ENCODE measurements at regions not wholly inside any gene's neighbourhood (a gene's known extent, or its start where the extent isn't known, plus 50 kb on each side); places are given as distances from the start of the nearest gene placed in this dataset.

DNA sequence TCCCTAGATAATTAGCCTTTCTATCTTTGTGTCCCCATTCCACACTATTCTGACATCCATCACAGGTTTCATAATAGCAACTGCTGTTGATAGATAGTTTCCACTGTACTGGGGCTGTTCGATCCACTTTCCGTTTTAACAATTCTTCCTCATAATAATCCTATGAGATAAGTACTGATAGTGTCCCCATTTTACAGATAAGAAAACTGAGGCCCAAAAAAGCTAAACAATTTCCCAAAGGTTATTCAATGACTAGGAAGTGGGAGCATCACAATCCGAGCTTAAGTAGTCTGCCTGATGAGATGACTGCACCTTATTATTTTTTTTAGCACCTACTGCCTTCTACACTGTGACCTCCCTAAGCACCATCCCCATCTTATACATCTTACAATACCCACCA, 569.2 kb downstream of the STK39 start:
- Histone ChIP-seq H3K27me3 (ENCODE audit: insufficient read depth, low read depth, severe bottlenecking) (no peaks in the 10 kb centered on the region), H3K9me3 (ENCODE audit: severe bottlenecking) (no peaks in the 10 kb centered on the region), H3K36me3 (no peaks in the 10 kb centered on the region), H3K27ac (no peak overlapping the region), H3K4me3 (ENCODE audit: low read depth, low read length) (no peak overlapping the region)
- no peak for TF ChIP-seq CTCF (IDR thresholded peaks at IDR 0.05; ENCODE audit: low read depth, low read length)
- no peak for DNase-seq

GRCh38 chr2:167675906-167676305, 571.5 kb downstream of the STK39 start:
- DNase-seq = no peak
- Histone ChIP-seq H3K4me3 (ENCODE audit: low read depth, low read length) (no peak overlapping the region), H3K27me3 (ENCODE audit: insufficient read depth, low read depth, severe bottlenecking) (no peaks in the 10 kb centered on the region), H3K36me3 (no peaks in the 10 kb centered on the region), H3K27ac (no peak overlapping the region), H3K9me3 (ENCODE audit: severe bottlenecking) (no peaks in the 10 kb centered on the region)
- TF ChIP-seq CTCF (IDR thresholded peaks at IDR 0.05; ENCODE audit: low read depth, low read length) = no peak

- Histone ChIP-seq H3K9me3 (ENCODE audit: severe bottlenecking) (peaks cover 3% of the 10 kb centered on the region), H3K36me3 (no peaks in the 10 kb centered on the region), H3K27me3 (ENCODE audit: insufficient read depth, low read depth, severe bottlenecking) (no peaks in the 10 kb centered on the region), H3K27ac (no peak overlapping the region), H3K4me3 (ENCODE audit: low read depth, low read length) (no peak overlapping the region)
- TF ChIP-seq CTCF (IDR thresholded peaks at IDR 0.05; ENCODE audit: low read depth, low read length) = no peak
- no peak for DNase-seq
Observed at GRCh38 chr2:167670588-167670987, 576.8 kb downstream of the STK39 start.

DNA sequence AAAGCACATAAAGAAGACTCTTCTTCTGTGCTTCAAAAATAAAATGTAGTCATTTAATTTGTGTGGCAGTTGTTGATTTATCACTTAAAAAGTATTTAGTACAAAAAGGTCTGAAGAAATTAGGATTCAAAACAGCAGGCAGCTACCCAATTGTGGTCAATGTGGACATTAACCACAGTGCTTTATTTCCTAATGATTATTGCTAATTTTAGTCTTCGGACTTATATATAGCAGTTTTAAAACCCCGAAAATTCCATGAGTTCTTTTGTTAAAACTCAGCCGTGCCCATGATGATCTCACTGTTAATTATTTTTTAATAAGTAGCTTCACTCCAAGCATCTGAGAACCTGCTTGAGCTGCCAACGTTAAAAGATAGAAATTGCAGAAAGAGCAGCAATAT, 594.3 kb downstream of the STK39 start:
- H3K4me3 ChIP-seq (ENCODE audit: low read depth, low read length) = no peak overlapping the region
- no peak for TF ChIP-seq CTCF (IDR thresholded peaks at IDR 0.05; ENCODE audit: low read depth, low read length)
- H3K9me3 ChIP-seq (ENCODE audit: severe bottlenecking) = peaks cover 4% of the 10 kb centered on the region
- DNase-seq = no peak
- H3K27me3 ChIP-seq (ENCODE audit: insufficient read depth, low read depth, severe bottlenecking) = no peaks in the 10 kb centered on the region
- H3K27ac ChIP-seq = no peak overlapping the region
- no peaks in the 10 kb centered on the region for H3K36me3 ChIP-seq

DNA sequence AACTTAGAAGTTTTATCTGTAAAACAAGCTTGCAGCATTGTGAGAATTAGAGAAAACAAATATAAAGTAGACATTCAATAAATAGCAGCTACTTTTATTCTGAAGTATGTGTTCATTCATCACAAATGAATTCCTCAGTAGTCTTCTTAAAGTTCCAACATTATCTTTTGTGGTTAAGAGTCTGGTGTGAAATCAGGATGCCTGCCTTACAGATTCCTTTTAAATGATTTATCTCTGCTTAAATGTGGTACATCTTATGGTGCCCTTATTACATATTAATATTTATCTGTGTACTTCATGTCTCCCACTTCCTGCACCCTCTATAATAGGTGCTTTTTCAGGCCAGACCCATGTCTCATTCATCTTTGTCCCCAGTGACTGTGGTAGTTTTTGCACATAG, 595.0 kb downstream of the STK39 start:
- Histone ChIP-seq H3K9me3 (ENCODE audit: severe bottlenecking) (peaks cover 4% of the 10 kb centered on the region), H3K4me3 (ENCODE audit: low read depth, low read length) (no peak overlapping the region), H3K36me3 (no peaks in the 10 kb centered on the region), H3K27me3 (ENCODE audit: insufficient read depth, low read depth, severe bottlenecking) (no peaks in the 10 kb centered on the region), H3K27ac (no peak overlapping the region)
- TF ChIP-seq CTCF (IDR thresholded peaks at IDR 0.05; ENCODE audit: low read depth, low read length) = no peak
- no peak for DNase-seq

DNA sequence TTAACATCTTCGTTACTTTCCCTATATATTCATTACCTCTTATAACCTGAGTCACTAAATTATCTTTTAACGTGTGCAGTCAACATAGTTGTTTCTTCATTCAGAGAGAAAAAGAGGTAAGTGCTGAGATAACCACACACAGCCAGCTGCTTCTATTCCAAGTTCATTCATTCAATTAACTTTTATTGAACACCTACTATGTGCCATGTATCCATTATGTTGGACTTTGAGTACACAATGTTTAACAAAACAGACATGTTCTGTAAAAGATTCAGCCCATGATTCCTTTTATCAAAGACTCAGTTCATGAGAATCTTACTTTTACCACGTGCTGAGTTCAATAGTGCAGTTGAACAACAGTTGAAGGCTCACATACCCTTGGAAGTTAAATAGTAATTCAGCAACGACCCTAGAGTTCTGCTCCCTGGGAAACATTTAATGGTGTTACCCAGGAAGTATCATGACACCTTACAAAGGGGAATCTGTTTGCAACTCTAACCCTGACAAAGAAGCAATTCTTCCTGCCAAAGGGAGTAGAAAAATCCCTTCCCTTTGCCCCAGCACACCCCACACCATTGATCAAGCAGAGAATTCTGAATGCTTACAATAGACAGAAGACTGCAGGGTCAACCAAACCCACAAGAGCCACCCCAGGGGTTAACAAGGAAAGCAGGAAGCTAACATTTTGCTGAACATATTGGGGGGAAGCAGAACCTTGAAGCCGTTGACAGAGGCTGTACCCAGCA, 595.8 kb downstream of the STK39 start:
- H3K27ac ChIP-seq = no peak overlapping the region
- H3K27me3 ChIP-seq (ENCODE audit: insufficient read depth, low read depth, severe bottlenecking) = no peaks in the 10 kb centered on the region
- H3K9me3 ChIP-seq (ENCODE audit: severe bottlenecking) = peaks cover 4% of the 10 kb centered on the region
- no peaks in the 10 kb centered on the region for H3K36me3 ChIP-seq
- no peak for TF ChIP-seq CTCF (IDR thresholded peaks at IDR 0.05; ENCODE audit: low read depth, low read length)
- no peak overlapping the region for H3K4me3 ChIP-seq (ENCODE audit: low read depth, low read length)
- DNase-seq = no peak

Data from WERI-Rb-1 (cell line).